Tibial nerve (tissue), 4 donors: ENCODE measurements at regions not wholly inside any gene's neighbourhood (a gene's known extent, or its start where the extent isn't known, plus 50 kb on each side); places are given as distances from the start of the nearest gene placed in this dataset.

Experiments
- EP300 ChIP-seq, 2 donors: sonication (generic); formaldehyde crosslinking; IDR thresholded peaks; one replicate each; pipeline ENCODE4 v1.6.1; 2017; ENCODE audit warnings: antibody characterized with exemption in 2 of 2, mild to moderate bottlenecking in 1 of 2
- POLR2A ChIP-seq, 2 donors: fragments of 450-650 bp; IDR thresholded peaks; one replicate each; pipeline ENCODE4 v1.6.1; 2017; ENCODE audit warnings: antibody characterized with exemption in 2 of 2, mild to moderate bottlenecking in 2 of 2, moderate library complexity in 2 of 2
- TF ChIP-seq, protein P1 (sequence below), 5 experiments: fragments of 200-600 bp in 3 of 5; fragments of 450-650 bp in 2 of 5; sonication (generic) in 3 of 5; IDR thresholded peaks; one replicate each; pipeline ENCODE4 v1.5.1; 2016 to 2019; ENCODE audit warnings: antibody characterized with exemption in 5 of 5, mild to moderate bottlenecking in 3 of 5, moderate library complexity in 2 of 5

DNA sequence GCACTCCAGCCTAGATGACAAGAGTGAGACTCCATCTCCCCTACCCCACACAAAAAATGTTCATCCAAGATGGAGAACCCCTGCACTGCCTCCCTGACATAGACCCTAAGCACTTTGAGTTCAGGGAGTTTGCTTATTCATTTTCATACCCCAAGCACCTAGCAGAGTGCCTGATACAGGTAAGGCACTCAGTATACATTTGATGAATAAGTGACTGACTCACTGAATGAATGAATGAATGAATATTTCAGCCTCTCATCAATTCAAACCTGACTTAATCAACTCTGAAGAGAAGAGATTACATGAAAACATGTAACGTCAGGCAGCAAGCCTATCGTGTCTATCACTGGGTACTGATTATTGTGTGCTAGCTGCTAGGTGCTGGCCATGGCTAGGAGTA lies 121.3 kb upstream of the GADD45A start:
- TF ChIP-seq POLR2A (IDR thresholded peaks at IDR 0.05) (no peak), EP300 (IDR thresholded peaks at IDR 0.05) (no peak)
- TF ChIP-seq, protein P1, sequence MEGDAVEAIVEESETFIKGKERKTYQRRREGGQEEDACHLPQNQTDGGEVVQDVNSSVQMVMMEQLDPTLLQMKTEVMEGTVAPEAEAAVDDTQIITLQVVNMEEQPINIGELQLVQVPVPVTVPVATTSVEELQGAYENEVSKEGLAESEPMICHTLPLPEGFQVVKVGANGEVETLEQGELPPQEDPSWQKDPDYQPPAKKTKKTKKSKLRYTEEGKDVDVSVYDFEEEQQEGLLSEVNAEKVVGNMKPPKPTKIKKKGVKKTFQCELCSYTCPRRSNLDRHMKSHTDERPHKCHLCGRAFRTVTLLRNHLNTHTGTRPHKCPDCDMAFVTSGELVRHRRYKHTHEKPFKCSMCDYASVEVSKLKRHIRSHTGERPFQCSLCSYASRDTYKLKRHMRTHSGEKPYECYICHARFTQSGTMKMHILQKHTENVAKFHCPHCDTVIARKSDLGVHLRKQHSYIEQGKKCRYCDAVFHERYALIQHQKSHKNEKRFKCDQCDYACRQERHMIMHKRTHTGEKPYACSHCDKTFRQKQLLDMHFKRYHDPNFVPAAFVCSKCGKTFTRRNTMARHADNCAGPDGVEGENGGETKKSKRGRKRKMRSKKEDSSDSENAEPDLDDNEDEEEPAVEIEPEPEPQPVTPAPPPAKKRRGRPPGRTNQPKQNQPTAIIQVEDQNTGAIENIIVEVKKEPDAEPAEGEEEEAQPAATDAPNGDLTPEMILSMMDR (IDR thresholded peaks at IDR 0.05), result no peak
